ENCODE measurements at regions not wholly inside any gene's neighbourhood (a gene's known extent, or its start where the extent isn't known, plus 50 kb on each side); places are given as distances from the start of the nearest gene placed in this dataset.

DNA sequence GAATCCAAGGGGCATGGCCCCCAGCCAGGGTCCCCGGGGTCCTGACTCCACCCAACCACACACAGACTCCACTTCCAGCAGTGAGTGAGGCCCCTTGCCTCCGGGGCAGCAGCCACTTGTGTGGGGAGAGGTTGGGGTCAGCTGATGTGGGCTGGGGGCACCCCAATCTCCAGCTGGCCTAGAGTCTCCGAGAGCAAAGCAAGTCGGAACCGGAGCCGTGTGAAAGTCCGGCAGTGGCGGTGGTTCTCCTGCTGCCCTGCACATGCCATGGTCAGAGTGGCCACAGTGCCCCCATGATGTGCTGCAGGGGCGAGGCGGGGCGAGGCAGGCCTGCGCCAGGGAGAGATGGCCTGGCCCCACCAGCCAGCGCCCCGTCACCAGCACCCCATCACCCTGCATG lies 74.6 kb downstream of the PDGFA start:
- 88 to 92% (median 91%) methylated on average over 14 of the region's 14 CpGs for WGBS, 3 donors
- no peak overlapping the region for H3K27ac ChIP-seq (ENCODE audit: low read depth in 1 of 3, low read length in 2 of 3)
- no peaks in the 10 kb centered on the region for H3K36me3 ChIP-seq (ENCODE audit: control insufficient read depth in 3 of 3, insufficient read depth in 2 of 3, low read depth in 1 of 3, low read length in 3 of 3)
- H3K4me1 ChIP-seq (ENCODE audit: control insufficient read depth in 3 of 3, insufficient read depth in 2 of 3, low read depth in 1 of 3, low read length in 2 of 3), result no peaks in the 10 kb centered on the region
- DNase-seq, result no peak
- no peak overlapping the region for H3K4me3 ChIP-seq (ENCODE audit: low read depth in 1 of 3, low read length in 3 of 3)
- no peaks in the 10 kb centered on the region for H3K27me3 ChIP-seq (ENCODE audit: control insufficient read depth in 3 of 3, insufficient read depth in 3 of 3, low read length in 3 of 3)
- FAIRE-seq, result no peak
- H3K9me3 ChIP-seq (ENCODE audit: control insufficient read depth in 2 of 2, insufficient read depth in 1 of 2, low read depth in 1 of 2, low read length in 1 of 2), result no peaks in the 10 kb centered on the region

DNA sequence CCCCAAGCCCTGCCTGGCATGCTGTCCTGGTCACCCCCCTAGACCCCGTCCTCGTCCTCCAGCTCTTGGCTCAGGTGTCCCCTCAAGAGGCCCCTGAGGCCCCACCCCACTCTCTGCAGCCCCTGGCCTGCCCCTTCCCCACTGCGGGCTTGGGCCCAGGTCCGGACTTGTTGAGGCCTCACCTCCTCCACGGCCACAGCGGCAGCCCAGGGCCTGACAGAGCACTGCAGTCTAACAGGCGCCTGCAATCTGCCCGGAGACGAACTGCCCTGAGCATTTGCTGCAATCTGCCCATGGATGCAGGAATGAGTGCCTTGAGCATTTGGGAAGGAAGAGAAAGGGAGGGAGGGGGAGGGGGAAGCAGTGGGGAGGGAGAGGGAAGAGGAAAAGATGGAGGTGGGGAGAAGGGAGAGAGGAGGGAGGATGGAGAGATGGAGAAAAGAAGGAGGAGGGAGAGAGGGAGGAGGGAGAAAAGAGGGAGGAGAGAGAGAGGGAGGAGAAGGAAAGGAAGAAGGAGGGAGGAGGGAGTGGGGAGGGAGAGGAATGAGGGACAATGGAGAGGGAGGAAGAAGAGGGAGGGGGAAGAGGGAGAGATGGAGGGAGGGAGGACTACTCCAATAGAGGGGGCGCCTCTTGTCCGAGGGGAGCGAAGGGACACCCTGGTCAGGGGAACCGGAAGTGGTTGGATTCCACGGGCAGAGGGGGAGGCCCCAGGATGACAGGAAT lies 73.9 kb downstream of the PDGFA start:
- FAIRE-seq, result no peak
- WGBS, 3 donors, result 79 to 86% (median 81%) methylated on average over 14 of the region's 14 CpGs
- no peaks in the 10 kb centered on the region for H3K9me3 ChIP-seq (ENCODE audit: control insufficient read depth in 2 of 2, insufficient read depth in 1 of 2, low read depth in 1 of 2, low read length in 1 of 2)
- H3K27me3 ChIP-seq (ENCODE audit: control insufficient read depth in 3 of 3, insufficient read depth in 3 of 3, low read length in 3 of 3), result no peaks in the 10 kb centered on the region
- no peak overlapping the region for H3K27ac ChIP-seq (ENCODE audit: low read depth in 1 of 3, low read length in 2 of 3)
- no peaks in the 10 kb centered on the region for H3K4me1 ChIP-seq (ENCODE audit: control insufficient read depth in 3 of 3, insufficient read depth in 2 of 3, low read depth in 1 of 3, low read length in 2 of 3)
- no peaks in the 10 kb centered on the region for H3K36me3 ChIP-seq (ENCODE audit: control insufficient read depth in 3 of 3, insufficient read depth in 2 of 3, low read depth in 1 of 3, low read length in 3 of 3)
- no peak for DNase-seq
- no peak overlapping the region for H3K4me3 ChIP-seq (ENCODE audit: low read depth in 1 of 3, low read length in 3 of 3)

DNA sequence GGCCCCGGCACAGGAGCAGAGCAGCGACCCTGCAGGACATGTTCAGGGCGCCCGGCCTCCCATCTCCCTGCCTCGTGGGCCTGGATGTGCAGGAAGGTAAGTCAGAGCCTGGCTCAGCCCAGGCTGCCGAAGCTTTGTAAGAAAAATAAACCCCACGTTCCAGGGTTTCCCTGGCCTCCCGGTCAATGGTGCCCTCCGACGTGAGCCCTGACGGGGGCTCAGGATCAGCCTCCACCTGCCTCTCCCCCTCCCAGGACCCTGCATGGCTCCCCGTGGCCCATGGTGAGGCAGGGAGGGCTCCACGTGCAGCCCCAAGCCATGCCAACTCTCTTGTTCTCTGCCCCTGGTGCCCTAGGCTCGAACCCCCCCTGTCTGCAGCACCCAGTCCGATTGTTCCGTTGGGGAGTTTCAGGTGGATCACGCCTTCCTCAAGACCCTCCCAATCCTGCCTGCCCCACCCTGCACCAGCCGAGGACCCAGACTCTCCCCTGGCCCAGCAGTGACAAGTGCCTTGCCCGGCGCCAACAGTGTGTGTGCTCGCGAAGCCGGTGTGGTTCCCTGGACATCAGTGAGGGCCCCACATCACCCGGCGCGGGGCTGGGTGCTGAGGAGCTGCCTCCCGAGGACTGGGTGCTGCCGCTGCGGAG lies 73.2 kb downstream of the PDGFA start:
- Histone ChIP-seq H3K4me3 (ENCODE audit: low read depth in 1 of 3, low read length in 3 of 3) (no peak overlapping the region), H3K36me3 (ENCODE audit: control insufficient read depth in 3 of 3, insufficient read depth in 2 of 3, low read depth in 1 of 3, low read length in 3 of 3) (no peaks in the 10 kb centered on the region)
- no peak for FAIRE-seq

More for the DNA sequence above, 73.2 kb downstream of the PDGFA start:
- H3K9me3 ChIP-seq (ENCODE audit: control insufficient read depth in 2 of 2, insufficient read depth in 1 of 2, low read depth in 1 of 2, low read length in 1 of 2), result no peaks in the 10 kb centered on the region
- H3K4me1 ChIP-seq (ENCODE audit: control insufficient read depth in 3 of 3, insufficient read depth in 2 of 3, low read depth in 1 of 3, low read length in 2 of 3), result peaks cover 0 to under 1% (median 0%) of the 10 kb centered on the region in 3 donors
- DNase-seq, result no peak
- WGBS, 3 donors, result 84 to 87% (median 84%) methylated on average over 27 to 29 of the region's 29 CpGs
- H3K27ac ChIP-seq (ENCODE audit: low read depth in 1 of 3, low read length in 2 of 3), result no peak overlapping the region
- peaks cover 0 to under 1% (median 0%) of the 10 kb centered on the region in 3 donors for H3K27me3 ChIP-seq (ENCODE audit: control insufficient read depth in 3 of 3, insufficient read depth in 3 of 3, low read length in 3 of 3)

All from small intestine (tissue), 7 donors.